HG02852 (cell line): ENCODE measurements at regions not wholly inside any gene's neighbourhood (a gene's known extent, or its start where the extent isn't known, plus 50 kb on each side); places are given as distances from the start of the nearest gene placed in this dataset.
"Not testable (repeated sequence)": the region's sequence is repeated elsewhere in the genome, so short reads cannot be mapped to it uniquely, and the experiment has no call there.

Experiments used
- ATAC-seq: cut with Tn5 transposase; IDR thresholded peaks from one replicate; pipeline ENCODE4 v1.9.1; 2021; ENCODE audit warnings: mild to moderate bottlenecking, moderate library complexity; ENCODE audit not compliant: unreplicated experiment

GRCh38 chr14:48325486-48325885 is 650.1 kb upstream of the MDGA2 start:
- ATAC-seq = no peak

GRCh38 chr14:48323665-48324064 is 648.3 kb upstream of the MDGA2 start:
- no peak for ATAC-seq

- ATAC-seq = no peak
Observed at GRCh38 chr14:48319823-48320222, 644.4 kb upstream of the MDGA2 start.

- ATAC-seq = no peak
Observed at GRCh38 chr14:48304729-48305128, 629.3 kb upstream of the MDGA2 start.

- ATAC-seq = no peak
Observed at GRCh38 chr14:48289701-48290100, 614.3 kb upstream of the MDGA2 start.

GRCh38 chr14:48285217-48285616 is 609.8 kb upstream of the MDGA2 start:
- ATAC-seq = not testable (repeated sequence)

GRCh38 chr14:48275301-48275700 is 599.9 kb upstream of the MDGA2 start:
- ATAC-seq = no peak

- ATAC-seq = no peak
Observed at GRCh38 chr14:48274826-48275225, 599.4 kb upstream of the MDGA2 start.

- not testable (repeated sequence) for ATAC-seq
Observed at GRCh38 chr14:48267926-48268325, 592.5 kb upstream of the MDGA2 start.

GRCh38 chr14:48266201-48266600 is 590.8 kb upstream of the MDGA2 start:
- not testable (repeated sequence) for ATAC-seq

GRCh38 chr14:48261436-48261835 is 586.0 kb upstream of the MDGA2 start:
- ATAC-seq = no peak

GRCh38 chr14:48260394-48261295 is 585.2 kb upstream of the MDGA2 start:
- not testable (repeated sequence) for ATAC-seq

- not testable (repeated sequence) for ATAC-seq
Observed at GRCh38 chr14:48259876-48260275, 584.5 kb upstream of the MDGA2 start.

- not testable (repeated sequence) for ATAC-seq
Observed at GRCh38 chr14:48259232-48259631, 583.8 kb upstream of the MDGA2 start.

GRCh38 chr14:48258703-48259102 is 583.3 kb upstream of the MDGA2 start:
- ATAC-seq = not testable (repeated sequence)

GRCh38 chr14:48253020-48253419 is 577.6 kb upstream of the MDGA2 start:
- ATAC-seq = no peak

GRCh38 chr14:48251290-48251689 is 575.9 kb upstream of the MDGA2 start:
- ATAC-seq = no peak

GRCh38 chr14:48250575-48250974 is 575.2 kb upstream of the MDGA2 start:
- no peak for ATAC-seq

- no peak for ATAC-seq
Observed at GRCh38 chr14:48247977-48248376, 572.6 kb upstream of the MDGA2 start.

- ATAC-seq = no peak
Observed at GRCh38 chr14:48243900-48244299, 568.5 kb upstream of the MDGA2 start.

GRCh38 chr14:48229091-48229490 is 553.7 kb upstream of the MDGA2 start:
- ATAC-seq = no peak

- no peak for ATAC-seq
Observed at GRCh38 chr14:48193893-48194292, 518.5 kb upstream of the MDGA2 start.

GRCh38 chr14:48149624-48150023 is 474.2 kb upstream of the MDGA2 start:
- ATAC-seq = not testable (repeated sequence)
